Umbilical cord (tissue), 1 donor: ENCODE measurements at regions not wholly inside any gene's neighbourhood (a gene's known extent, or its start where the extent isn't known, plus 50 kb on each side); places are given as distances from the start of the nearest gene placed in this dataset.

Experiments
- DNase-seq: peaks from one replicate; pipeline ENCODE4 v3.0.0-alpha.2; 2015; ENCODE audit warnings: low spot score

- DNase-seq: no peak
These were observed 145.1 kb upstream of the IRX2 start for GRCh38 chr5:2896371-2897275.

GRCh38 chr5:2895876-2896275, 144.4 kb upstream of the IRX2 start:
- DNase-seq: no peak

- no peak for DNase-seq
These were observed 143.7 kb upstream of the IRX2 start for GRCh38 chr5:2895196-2895595.

GRCh38 chr5:2894736-2895135, 143.3 kb upstream of the IRX2 start:
- DNase-seq: no peak

GRCh38 chr5:2894316-2894715, 142.8 kb upstream of the IRX2 start:
- no peak for DNase-seq

GRCh38 chr5:2892466-2893000, 141.1 kb upstream of the IRX2 start:
- no peak for DNase-seq

GRCh38 chr5:2891781-2892180, 140.3 kb upstream of the IRX2 start:
- no peak for DNase-seq

- DNase-seq: no peak
These were observed 138.5 kb upstream of the IRX2 start for GRCh38 chr5:2890011-2890410.

- no peak for DNase-seq
These were observed 137.1 kb upstream of the IRX2 start for GRCh38 chr5:2888520-2889060.

- DNase-seq: no peak
These were observed 136.2 kb upstream of the IRX2 start for GRCh38 chr5:2887481-2888348.

GRCh38 chr5:2886531-2886930, 135.1 kb upstream of the IRX2 start:
- no peak for DNase-seq

- DNase-seq: no peak
These were observed 132.3 kb upstream of the IRX2 start for GRCh38 chr5:2883771-2884170.

- DNase-seq: no peak
These were observed 128.2 kb upstream of the IRX2 start for GRCh38 chr5:2879701-2880100.

- DNase-seq: no peak
These were observed 126.0 kb upstream of the IRX2 start for GRCh38 chr5:2877522-2877921.

GRCh38 chr5:2876183-2876582, 124.7 kb upstream of the IRX2 start:
- no peak for DNase-seq

GRCh38 chr5:2874099-2874498, 122.6 kb upstream of the IRX2 start:
- DNase-seq: no peak

- DNase-seq: no peak
These were observed 121.2 kb upstream of the IRX2 start for GRCh38 chr5:2872676-2873075.

- DNase-seq: no peak
These were observed 119.8 kb upstream of the IRX2 start for GRCh38 chr5:2871282-2871681.

- DNase-seq: no peak
These were observed 118.0 kb upstream of the IRX2 start for GRCh38 chr5:2869471-2869870.

- no peak for DNase-seq
These were observed 116.0 kb upstream of the IRX2 start for GRCh38 chr5:2867373-2867933.

GRCh38 chr5:2866662-2867372, 115.3 kb upstream of the IRX2 start:
- no peak for DNase-seq
